ENCODE measurements at regions not wholly inside any gene's neighbourhood (a gene's known extent, or its start where the extent isn't known, plus 50 kb on each side); places are given as distances from the start of the nearest gene placed in this dataset.

- Histone ChIP-seq H3K36me3 (replicated peaks in 1 of 2; ENCODE audit: control insufficient read depth in 1 of 2, insufficient read depth in 2 of 2, low read length in 2 of 2) (no peaks in the 10 kb centered on the region), H3K9me3 (replicated peaks in 1 of 2; ENCODE audit: control insufficient read depth in 1 of 2, insufficient read depth in 1 of 2, low read length in 2 of 2) (no peaks in the 10 kb centered on the region)
- intact Hi-C loops (cut with micrococcal nuclease), result no loop called here
Observed at GRCh38 chr3:69579306-69580041, 159.8 kb upstream of the MITF start.

DNA sequence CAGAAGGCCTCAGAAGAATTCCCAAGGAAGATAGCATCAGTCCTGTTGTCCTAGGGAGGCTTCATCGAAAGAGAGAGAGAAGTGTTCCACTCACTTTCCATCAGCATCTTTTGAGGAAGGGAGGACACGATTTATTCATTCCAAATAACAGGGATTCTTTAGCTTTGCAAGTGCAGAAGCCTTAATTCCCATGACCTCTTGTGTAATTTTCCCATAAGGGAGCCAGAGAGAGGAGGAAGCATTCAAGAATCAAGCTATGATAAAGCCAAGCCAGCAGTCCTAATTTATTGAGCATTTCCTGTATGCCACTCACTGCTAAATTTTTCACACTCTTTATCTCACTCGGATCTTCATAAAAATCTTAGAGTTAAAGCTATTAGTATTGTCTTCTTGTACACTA is 169.7 kb upstream of the MITF start:
- DNase-seq, result no peak
- Histone ChIP-seq H3K27me3 (ENCODE audit: control insufficient read depth in 2 of 2, insufficient read depth in 2 of 2, low read length in 2 of 2) (no peaks in the 10 kb centered on the region), H2AFZ (ENCODE audit: insufficient read depth, low read depth, low read length, poor library complexity, severe bottlenecking) (no peak overlapping the region), H3K4me2 (replicated peaks; ENCODE audit: extremely low read depth, low read length, poor library complexity, severe bottlenecking) (no peak overlapping the region), H3K79me2 (ENCODE audit: insufficient read depth, low read length) (no peaks in the 10 kb centered on the region), H4K20me1 (ENCODE audit: insufficient read depth, low read length) (no peaks in the 10 kb centered on the region), H3K9me3 (replicated peaks in 1 of 2; ENCODE audit: control insufficient read depth in 1 of 2, insufficient read depth in 1 of 2, low read length in 2 of 2) (no peaks in the 10 kb centered on the region), H3K9ac (ENCODE audit: insufficient read depth, low read length, poor library complexity, severe bottlenecking) (no peak overlapping the region), H3K4me3 (replicated peaks in 1 of 3; ENCODE audit: low read depth in 2 of 3, low read length in 3 of 3) (no peak overlapping the region), H3K4me1 (ENCODE audit: control insufficient read depth in 1 of 2, insufficient read depth in 2 of 2, low read length in 2 of 2) (peaks cover 13 to 14% of the 10 kb centered on the region in 2 donors), H3K36me3 (replicated peaks in 1 of 2; ENCODE audit: control insufficient read depth in 1 of 2, insufficient read depth in 2 of 2, low read length in 2 of 2) (no peaks in the 10 kb centered on the region), H3K27ac (ENCODE audit: low read depth in 1 of 2, low read length in 2 of 2) (no peak overlapping the region)
- H3K9me3 Mint-ChIP-seq, result no peaks in the 10 kb centered on the region
- no peak overlapping the region for H3K4me3 Mint-ChIP-seq
- H3K4me1 Mint-ChIP-seq, result peaks cover 14% of the 10 kb centered on the region
- WGBS (ENCODE audit: insufficient coverage), result no CpG with 5 or more reads among the region's 3 CpGs
- no peak overlapping the region for H3K27ac Mint-ChIP-seq
- peaks cover 0 to 2% (median 0%) of the 10 kb centered on the region in 3 donors for H3K27me3 Mint-ChIP-seq (ENCODE audit: low read depth in 3 of 3)
- intact Hi-C loops (cut with micrococcal nuclease), result no loop called here
- TF ChIP-seq CTCF (IDR thresholded peaks at IDR 0.05), result no peak
- no peaks in the 10 kb centered on the region for H3K36me3 Mint-ChIP-seq

More at GRCh38 chr3:69579306-69580041, 159.8 kb upstream of the MITF start:
- Histone ChIP-seq H3K9ac (ENCODE audit: insufficient read depth, low read length, poor library complexity, severe bottlenecking) (no peak overlapping the region), H4K20me1 (ENCODE audit: insufficient read depth, low read length) (no peaks in the 10 kb centered on the region), H3K27me3 (ENCODE audit: control insufficient read depth in 2 of 2, insufficient read depth in 2 of 2, low read length in 2 of 2) (peaks cover 2 to 3% of the 10 kb centered on the region in 2 donors), H3K27ac (ENCODE audit: low read depth in 1 of 2, low read length in 2 of 2) (no peak overlapping the region), H3K4me2 (replicated peaks; ENCODE audit: extremely low read depth, low read length, poor library complexity, severe bottlenecking) (no peak overlapping the region), H3K4me3 (replicated peaks in 1 of 3; ENCODE audit: low read depth in 2 of 3, low read length in 3 of 3) (no peak overlapping the region), H2AFZ (ENCODE audit: insufficient read depth, low read depth, low read length, poor library complexity, severe bottlenecking) (no peak overlapping the region), H3K79me2 (ENCODE audit: insufficient read depth, low read length) (no peaks in the 10 kb centered on the region), H3K4me1 (ENCODE audit: control insufficient read depth in 1 of 2, insufficient read depth in 2 of 2, low read length in 2 of 2) (no peaks in the 10 kb centered on the region)
- no peak for TF ChIP-seq CTCF (IDR thresholded peaks at IDR 0.05)
- no peaks in the 10 kb centered on the region for H3K36me3 Mint-ChIP-seq
- H3K27ac Mint-ChIP-seq, result no peak overlapping the region
- H3K4me1 Mint-ChIP-seq, result no peaks in the 10 kb centered on the region
- DNase-seq, result no peak
- no peak overlapping the region for H3K4me3 Mint-ChIP-seq
- peaks cover 5 to 12% (median 9%) of the 10 kb centered on the region in 3 donors for H3K27me3 Mint-ChIP-seq (ENCODE audit: low read depth in 3 of 3)
- WGBS (ENCODE audit: insufficient coverage), result 68% methylated on average over 3 of the region's 8 CpGs
- H3K9me3 Mint-ChIP-seq, result peaks cover 0 to 7% (median 4%) of the 10 kb centered on the region in 7 donors

All from CD14-positive monocyte (primary cell).